Body of pancreas (tissue), 4 donors: ENCODE measurements at regions not wholly inside any gene's neighbourhood (a gene's known extent, or its start where the extent isn't known, plus 50 kb on each side); places are given as distances from the start of the nearest gene placed in this dataset.

Experiments used
- POLR2A ChIP-seq, 3 donors: fragments of 450-650 bp; IDR thresholded peaks; one replicate each; pipeline ENCODE4 v1.6.1; 2016; ENCODE audit warnings: antibody characterized with exemption in 3 of 3, mild to moderate bottlenecking in 2 of 3
- TF ChIP-seq, protein P1 (sequence below), 7 experiments: fragments of 450-650 bp in 4 of 7; fragments of 200-600 bp in 3 of 7; sonication (generic) in 3 of 7; IDR thresholded peaks; one replicate each; pipeline ENCODE4 v1.5.1; 2016 to 2019; ENCODE audit warnings: antibody characterized with exemption in 7 of 7

DNA sequence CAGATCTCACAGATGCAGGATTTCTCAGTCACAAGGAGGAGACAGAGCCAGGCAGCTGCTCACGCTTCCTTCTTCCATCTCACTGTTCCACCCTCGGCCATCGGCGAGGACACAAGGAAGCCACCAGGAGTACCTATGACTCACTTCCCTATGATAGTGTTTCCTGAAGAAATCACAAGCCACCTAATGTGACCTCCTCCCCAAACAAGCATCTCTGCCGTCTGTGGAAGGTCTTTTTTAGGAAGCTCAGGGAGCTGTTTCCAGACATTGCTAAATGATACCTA is 672.7 kb downstream of the TBC1D22A start:
- TF ChIP-seq, protein P1, sequence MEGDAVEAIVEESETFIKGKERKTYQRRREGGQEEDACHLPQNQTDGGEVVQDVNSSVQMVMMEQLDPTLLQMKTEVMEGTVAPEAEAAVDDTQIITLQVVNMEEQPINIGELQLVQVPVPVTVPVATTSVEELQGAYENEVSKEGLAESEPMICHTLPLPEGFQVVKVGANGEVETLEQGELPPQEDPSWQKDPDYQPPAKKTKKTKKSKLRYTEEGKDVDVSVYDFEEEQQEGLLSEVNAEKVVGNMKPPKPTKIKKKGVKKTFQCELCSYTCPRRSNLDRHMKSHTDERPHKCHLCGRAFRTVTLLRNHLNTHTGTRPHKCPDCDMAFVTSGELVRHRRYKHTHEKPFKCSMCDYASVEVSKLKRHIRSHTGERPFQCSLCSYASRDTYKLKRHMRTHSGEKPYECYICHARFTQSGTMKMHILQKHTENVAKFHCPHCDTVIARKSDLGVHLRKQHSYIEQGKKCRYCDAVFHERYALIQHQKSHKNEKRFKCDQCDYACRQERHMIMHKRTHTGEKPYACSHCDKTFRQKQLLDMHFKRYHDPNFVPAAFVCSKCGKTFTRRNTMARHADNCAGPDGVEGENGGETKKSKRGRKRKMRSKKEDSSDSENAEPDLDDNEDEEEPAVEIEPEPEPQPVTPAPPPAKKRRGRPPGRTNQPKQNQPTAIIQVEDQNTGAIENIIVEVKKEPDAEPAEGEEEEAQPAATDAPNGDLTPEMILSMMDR (IDR thresholded peaks at IDR 0.05) = no peak
- TF ChIP-seq POLR2A (IDR thresholded peaks at IDR 0.05) = no peak
